NCI-H128 (cell line): ENCODE measurements at regions not wholly inside any gene's neighbourhood (a gene's known extent, or its start where the extent isn't known, plus 50 kb on each side); places are given as distances from the start of the nearest gene placed in this dataset.
"Not testable (repeated sequence)": the region's sequence is repeated elsewhere in the genome, so short reads cannot be mapped to it uniquely, and the experiment has no call there.

ENCODE experiments used
- DNase-seq: peaks from one replicate; lab custom pipeline; 2025; ENCODE audit not compliant: unreplicated experiment; lab: John Stamatoyannopoulos, UW

GRCh38 chr16:29173371-29174305 lies 188.8 kb downstream of the LAT start:
- DNase-seq: not testable (repeated sequence)

DNA sequence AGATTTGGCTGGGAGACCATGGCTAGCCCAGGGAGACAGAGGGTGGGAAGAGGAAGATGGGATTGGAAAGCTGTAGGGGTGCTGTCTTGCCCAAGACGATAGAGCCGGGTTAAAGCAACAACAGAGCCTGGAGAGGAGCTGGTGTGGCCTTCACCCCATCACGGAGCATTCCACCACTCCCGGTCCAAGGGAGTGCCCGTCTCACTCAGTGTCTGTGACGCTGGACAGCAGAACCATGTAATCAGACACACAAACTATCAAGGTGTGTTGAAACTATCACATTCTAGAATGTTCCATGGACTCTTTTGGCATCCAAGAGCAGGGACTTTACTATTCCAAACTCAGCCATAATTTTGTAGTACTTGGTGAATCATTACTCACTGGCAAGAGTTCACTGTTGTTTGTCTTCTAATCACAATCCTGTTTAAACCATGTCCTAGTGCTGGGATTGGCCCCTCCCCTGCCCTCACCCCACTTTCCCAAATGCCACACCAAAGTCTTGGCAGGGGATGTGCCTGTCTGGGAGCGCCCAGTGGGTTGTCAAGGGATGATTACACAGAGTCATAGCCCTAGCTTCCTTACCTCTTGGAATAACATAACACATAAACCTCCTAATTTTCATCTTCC lies 187.4 kb downstream of the LAT start:
- not testable (repeated sequence) for DNase-seq

GRCh38 chr16:29171296-29171695 lies 186.4 kb downstream of the LAT start:
- DNase-seq: not testable (repeated sequence)

DNA sequence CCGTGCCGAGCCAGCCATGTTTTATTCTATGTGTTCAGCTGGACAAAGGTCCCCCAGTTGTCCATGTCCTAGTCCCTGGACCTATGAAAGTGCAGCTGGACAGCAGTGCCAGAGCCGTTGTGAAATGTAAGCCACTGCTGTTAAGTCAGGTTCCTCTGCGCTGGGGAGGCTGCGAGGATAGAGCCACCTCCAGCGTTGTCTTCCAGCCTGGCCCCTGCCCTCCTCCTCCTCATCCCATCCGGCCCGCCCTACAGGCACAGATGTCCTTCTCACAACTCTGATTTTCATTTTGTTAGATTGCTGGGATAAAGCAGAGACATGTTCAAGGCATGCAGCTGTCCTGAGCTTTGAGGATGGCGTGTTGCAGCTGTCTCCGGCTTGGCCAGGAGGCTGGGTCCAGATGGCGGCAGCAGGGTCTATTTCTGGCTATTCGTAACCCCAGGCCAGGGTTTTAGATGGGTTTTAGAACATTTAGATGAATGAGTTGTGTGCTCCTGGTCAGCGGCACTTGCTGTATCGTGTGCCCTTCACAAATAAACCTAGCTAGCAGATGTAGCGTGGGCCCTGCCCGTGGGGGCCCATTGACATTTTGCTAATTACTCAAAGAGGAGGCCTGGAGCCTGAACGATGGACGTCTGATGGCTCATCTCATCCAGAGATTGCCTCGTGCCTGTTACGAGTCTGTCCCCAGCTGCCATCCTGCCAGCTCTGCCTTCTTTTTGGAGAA lies 185.7 kb downstream of the LAT start:
- not testable (repeated sequence) for DNase-seq

DNA sequence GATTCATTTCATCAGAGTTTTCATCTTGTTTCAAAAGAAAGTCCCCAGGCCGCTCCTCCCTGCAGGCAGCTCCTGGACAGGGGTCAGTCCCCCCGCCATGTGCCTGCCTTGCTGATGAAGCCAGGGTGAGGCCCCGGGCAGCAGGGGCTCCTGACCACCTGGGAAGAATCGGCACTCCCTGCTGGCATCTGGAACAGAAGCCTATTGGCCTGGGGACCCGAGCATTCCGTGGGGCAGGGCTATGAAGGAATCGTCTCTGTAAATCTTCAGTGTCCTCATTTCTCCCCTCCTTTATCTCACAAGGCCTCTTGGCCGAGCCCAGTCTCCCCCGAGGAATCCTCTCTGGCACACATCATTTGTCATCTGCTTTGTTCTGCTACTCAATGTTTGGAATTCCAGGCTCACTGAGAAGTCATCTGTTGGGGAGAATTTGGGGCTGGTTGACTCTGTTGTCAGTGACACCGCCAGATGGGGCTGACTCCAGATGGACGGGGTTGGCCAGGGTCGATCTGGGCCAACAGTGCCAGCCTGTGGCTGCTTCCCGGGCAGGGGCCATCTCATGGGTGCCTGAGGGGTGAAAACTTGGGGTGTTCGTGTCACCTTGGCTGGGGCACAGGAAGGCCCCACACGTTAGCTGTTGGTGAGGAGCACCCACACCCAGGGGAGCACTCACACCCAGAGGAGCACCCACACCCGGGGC lies 184.6 kb downstream of the LAT start:
- not testable (repeated sequence) for DNase-seq

- not testable (repeated sequence) for DNase-seq
Observed at GRCh38 chr16:29168515-29169259, 183.8 kb downstream of the LAT start.

DNA sequence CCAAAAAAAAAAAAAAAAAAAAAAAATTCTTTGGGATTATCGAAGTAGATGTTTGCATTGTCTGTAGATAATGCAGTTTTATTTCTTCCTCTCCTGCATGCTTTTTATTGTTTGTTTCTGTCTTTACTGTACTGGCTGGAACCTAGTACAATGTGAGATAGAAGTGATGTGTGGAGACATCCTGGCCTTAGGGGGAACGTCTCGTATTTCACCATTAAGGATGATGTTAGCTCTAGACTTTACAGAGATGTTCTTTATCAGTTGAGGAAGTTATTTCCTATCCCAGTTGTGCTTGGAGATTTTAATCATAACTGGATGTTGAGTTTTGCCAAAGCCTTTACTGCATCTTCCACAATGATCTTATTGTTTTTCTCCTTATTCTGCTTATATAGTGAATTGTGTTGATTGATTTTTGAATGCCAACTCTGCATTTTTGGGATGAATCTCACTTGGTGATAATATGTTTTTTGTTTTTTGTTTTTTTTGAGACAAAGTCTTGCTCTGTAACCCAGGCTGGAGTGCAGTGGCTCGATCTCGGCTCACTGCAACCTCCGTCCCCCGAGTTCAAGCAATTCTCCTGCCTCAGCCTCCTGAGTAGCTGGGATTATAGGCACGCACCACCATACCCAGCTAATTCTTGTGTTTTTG lies 179.7 kb downstream of the LAT start:
- DNase-seq: not testable (repeated sequence)

DNA sequence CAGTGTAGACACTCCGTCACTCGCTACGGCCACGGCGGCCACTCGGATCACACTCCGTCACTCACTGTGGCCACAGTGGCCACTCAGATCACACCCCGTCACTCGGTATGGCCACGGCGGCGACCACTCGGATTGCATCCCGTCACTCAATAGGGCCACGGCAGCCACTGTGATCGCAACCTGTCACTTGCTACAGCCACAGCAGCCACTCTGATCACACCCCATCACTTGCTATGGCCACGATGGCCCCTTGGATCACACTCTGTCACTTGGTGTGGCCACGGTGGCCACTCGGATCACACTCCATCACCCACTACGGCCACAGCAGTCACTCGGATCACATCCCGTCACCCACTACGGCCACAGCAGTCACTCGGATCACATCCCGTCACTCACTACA lies 175.3 kb downstream of the LAT start:
- DNase-seq: not testable (repeated sequence)

DNA sequence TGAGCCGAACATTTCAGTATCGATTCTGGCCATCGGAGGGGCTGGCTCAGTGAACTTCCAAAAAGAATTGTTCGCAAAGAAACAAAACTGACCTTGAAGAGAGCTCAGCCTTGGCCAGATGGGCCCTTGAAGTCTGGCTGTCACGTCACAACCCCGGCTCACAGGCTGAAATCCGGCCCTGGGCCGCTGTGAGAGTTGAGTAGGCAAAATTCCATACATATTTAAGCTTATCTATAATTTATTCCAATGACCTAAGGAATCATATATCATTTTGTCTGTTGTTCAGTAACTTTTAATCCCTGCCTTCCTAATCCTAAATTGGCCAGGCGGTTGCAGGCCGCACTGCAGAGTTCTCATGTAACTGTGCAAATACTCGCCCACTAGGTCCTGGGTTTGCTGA lies 174.8 kb downstream of the LAT start:
- DNase-seq: not testable (repeated sequence)

DNA sequence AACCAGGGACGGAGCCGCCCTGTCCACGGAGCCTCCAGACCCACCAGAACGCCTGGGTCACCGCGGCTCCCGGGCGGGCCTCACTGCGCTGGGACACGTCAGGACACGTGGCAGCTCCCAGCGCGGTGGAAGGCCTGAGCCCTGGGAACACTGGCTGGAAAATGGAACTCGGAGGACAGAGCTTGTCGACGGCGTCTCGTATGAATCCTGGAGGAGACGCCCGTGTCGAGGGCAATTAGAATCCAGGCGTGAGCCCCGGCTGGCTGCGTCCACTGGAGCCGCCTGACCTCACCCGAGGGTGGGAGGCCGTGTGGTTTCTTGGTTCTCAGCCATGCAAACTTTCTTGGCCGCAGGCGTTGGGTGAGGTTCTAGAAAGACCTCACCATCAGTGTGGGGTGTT lies 173.9 kb downstream of the LAT start:
- no peak for DNase-seq

GRCh38 chr16:29158031-29158784 lies 173.4 kb downstream of the LAT start:
- DNase-seq: not testable (repeated sequence)

- DNase-seq: not testable (repeated sequence)
Observed at GRCh38 chr16:29157051-29157923, 172.4 kb downstream of the LAT start.

- DNase-seq: no peak
Observed at GRCh38 chr16:29156511-29156910, 171.7 kb downstream of the LAT start.

DNA sequence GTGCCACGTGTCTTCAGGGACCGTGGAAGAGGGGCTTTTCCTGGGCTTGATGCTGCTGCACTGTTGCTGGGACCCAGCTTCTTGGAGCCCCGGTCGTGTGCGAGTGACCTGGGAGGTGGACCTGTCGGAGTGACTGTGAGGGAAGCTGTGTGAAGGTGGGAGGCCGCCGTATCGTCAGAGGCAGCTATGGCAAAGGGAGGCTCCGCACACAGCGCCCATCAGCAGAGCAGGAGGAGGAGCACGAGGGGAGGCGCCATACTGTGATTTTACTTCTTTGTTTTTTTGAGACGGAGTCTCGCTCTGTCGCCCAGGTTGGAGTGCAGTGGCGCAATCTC lies 171.0 kb downstream of the LAT start:
- not testable (repeated sequence) for DNase-seq

DNA sequence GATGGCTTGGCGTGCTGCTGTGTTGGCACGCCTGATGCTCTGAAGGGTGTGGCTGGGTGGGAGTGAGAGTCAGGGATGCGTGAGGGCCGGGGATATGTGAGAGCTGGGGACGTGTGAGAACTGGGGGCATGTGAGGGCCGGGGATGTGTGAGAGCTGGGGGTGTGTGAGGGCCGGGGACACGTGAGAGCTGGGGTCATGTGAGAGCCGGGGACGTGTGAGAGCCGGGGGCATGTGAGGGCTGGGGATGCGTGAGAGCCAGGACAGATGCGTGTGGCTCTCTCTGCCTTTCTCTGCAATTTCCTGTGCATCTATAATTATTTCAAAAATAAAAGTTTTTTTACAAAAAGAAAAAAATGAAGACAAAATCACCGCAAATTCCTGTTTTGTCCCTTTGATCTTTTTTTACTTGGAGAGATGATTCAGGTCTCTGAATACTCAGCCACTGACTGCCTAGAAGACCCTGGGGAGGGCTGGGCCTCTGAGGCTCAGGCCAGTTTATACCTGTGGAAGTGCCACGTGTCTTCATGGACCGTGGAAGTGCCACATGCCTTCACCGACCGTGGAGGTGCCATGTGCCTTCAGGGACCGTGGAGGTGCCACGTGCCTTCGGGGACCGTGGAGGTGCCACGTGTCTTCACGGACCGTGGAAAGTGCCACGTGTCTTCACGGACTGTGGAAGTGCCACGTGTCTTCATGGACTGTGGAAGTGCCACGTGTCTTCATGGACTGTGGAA lies 170.4 kb downstream of the LAT start:
- not testable (repeated sequence) for DNase-seq

GRCh38 chr16:29154676-29155121 lies 169.8 kb downstream of the LAT start:
- DNase-seq: no peak

DNA sequence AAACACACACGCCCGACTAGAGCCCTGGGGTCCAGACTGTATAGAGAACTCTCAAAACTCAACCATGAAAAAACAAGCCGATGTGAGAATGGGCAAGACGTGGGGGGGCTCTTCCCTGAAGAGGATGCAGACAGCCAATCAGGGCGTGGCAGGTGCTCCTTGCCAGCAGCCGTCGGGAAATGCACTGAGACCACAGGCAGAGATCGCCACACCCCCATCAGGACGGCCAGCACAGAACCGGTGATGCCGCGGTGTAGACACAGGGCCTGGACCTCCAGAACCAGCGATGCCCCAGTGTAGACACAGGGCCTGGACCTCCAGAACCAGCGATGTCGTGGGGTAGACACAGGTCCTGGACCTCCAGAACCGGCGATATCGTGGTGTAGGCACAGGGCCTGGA lies 169.2 kb downstream of the LAT start:
- no peak for DNase-seq
